ENCODE measurements at regions not wholly inside any gene's neighbourhood (a gene's known extent, or its start where the extent isn't known, plus 50 kb on each side); places are given as distances from the start of the nearest gene placed in this dataset.

DNA sequence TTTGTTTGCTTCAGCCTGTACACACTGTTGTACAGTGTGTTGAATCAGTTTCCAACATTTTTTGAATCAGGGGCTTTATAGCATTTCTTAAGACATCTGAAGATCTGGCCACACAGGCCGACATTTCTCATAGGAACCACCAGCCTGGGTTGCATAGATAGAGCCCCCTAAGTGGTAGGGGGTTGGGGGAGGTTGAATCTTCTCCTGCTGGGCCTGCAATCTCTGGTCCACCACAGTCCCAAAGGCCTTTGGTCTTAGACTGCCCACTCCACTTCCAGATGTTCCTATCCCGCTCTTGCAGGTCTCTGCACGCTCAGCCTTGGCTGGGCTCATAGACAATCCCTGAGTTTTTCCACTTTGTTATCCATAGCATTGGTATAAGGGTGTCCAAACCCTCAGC is 75.4 kb upstream of the HABP2 start:
- Histone ChIP-seq H3K9me3 (ENCODE audit: control insufficient read depth in 1 of 2, insufficient read depth in 1 of 2, low read depth in 1 of 2, low read length in 2 of 2) (peaks cover 19 to 34% of the 10 kb centered on the region in 2 experiments; a peak in 3 of 4 replicates), H2AFZ (ENCODE audit: low read depth, low read length, poor library complexity, severe bottlenecking) (no peak overlapping the region), H3K27ac (ENCODE audit: low read depth, low read length) (no peak overlapping the region), H3K4me1 (ENCODE audit: control insufficient read depth in 1 of 2, insufficient read depth in 2 of 2, low read length in 2 of 2) (no peaks in the 10 kb centered on the region), H4K20me1 (ENCODE audit: insufficient read depth) (no peaks in the 10 kb centered on the region), H3K79me2 (ENCODE audit: insufficient read depth, low read length) (no peaks in the 10 kb centered on the region), H3K9ac (ENCODE audit: low read length) (no peak overlapping the region), H3K9me2 (ENCODE audit: insufficient read depth) (no peaks in the 10 kb centered on the region), H3K4me2 (ENCODE audit: low read length) (no peak overlapping the region), H3K36me3 (ENCODE audit: control insufficient read depth in 1 of 2, insufficient read depth in 2 of 2, low read length in 2 of 2) (no peaks in the 10 kb centered on the region), H3K27me3 (ENCODE audit: insufficient read depth, low read length) (no peaks in the 10 kb centered on the region), H3K4me3 (replicated peaks in 1 of 2; ENCODE audit: low read depth in 1 of 2, low read length in 2 of 2) (no peak overlapping the region)
- no TSS peak for BruUV-seq (replicated peaks)
- ChIA-PET POLR2A (no interaction called here), CTCF (no interaction called here), RAD21 (ENCODE audit: low non-redundant PET in 1 of 2, low total read pairs in 2 of 2, uncharacterized antibody in 2 of 2, unreplicated experiment in 2 of 2) (no interaction called here)
- TF ChIP-seq, protein P1, sequence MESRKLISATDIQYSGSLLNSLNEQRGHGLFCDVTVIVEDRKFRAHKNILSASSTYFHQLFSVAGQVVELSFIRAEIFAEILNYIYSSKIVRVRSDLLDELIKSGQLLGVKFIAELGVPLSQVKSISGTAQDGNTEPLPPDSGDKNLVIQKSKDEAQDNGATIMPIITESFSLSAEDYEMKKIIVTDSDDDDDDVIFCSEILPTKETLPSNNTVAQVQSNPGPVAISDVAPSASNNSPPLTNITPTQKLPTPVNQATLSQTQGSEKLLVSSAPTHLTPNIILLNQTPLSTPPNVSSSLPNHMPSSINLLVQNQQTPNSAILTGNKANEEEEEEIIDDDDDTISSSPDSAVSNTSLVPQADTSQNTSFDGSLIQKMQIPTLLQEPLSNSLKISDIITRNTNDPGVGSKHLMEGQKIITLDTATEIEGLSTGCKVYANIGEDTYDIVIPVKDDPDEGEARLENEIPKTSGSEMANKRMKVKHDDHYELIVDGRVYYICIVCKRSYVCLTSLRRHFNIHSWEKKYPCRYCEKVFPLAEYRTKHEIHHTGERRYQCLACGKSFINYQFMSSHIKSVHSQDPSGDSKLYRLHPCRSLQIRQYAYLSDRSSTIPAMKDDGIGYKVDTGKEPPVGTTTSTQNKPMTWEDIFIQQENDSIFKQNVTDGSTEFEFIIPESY (IDR thresholded peaks at IDR 0.05; ENCODE audit: extremely low read depth, insufficient replicate concordance, low read length) = no peak
- TF ChIP-seq RAD21 (IDR thresholded peaks at IDR 0.05; ENCODE audit: low read depth) (no peak), FOSL1 (IDR thresholded peaks at IDR 0.05; ENCODE audit: low read depth) (no peak), CEBPB (IDR thresholded peaks at IDR 0.05; ENCODE audit: low read depth) (no peak), SP1 (IDR thresholded peaks at IDR 0.05; ENCODE audit: low read depth) (no peak)
- no peak for DNase-seq (ENCODE audit: low read depth, low spot score)
- no peak for ATAC-seq
- intact Hi-C loops (cut with micrococcal nuclease) = no loop called here

DNA sequence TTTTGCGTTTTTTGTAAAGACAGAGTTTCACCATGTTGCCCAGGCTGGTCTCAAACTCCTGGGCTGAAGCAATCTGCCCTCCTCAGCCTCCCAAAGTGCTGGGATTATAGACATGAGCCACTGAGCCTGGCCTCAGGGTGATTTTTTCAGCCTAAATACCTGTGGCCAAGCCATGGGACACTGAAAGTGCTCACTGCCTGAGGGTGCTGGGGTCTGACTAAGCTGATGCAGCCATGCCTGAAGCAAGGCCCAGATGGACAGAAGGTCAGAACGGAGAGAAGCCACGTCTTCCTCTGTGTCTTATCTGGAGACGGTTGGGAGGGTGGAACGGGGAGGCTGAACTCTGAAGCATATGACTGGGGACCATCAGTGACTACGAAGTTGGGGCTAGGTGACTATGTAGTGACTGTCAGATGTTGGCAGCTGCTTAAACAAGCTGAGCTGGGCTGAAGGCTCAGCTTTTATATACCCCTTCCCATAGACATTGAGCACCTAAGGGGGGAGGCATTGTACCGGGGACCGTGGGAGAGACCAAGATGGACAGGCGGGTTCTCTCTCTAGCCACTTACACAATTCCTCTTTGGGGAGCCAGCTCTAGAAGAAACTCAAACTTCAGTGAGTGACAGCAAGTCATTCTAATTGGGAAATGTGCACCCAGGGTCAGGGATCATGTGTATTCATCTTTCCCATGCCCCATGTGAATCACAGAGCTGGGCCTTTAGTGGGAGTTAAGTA is 73.3 kb upstream of the HABP2 start:
- no peak for DNase-seq (ENCODE audit: low read depth, low spot score)
- CTCF ChIA-PET = no interaction called here
- Histone ChIP-seq H3K9me2 (ENCODE audit: insufficient read depth) (no peaks in the 10 kb centered on the region), H2AFZ (ENCODE audit: low read depth, low read length, poor library complexity, severe bottlenecking) (no peak overlapping the region), H3K4me2 (ENCODE audit: low read length) (no peak overlapping the region), H3K36me3 (ENCODE audit: control insufficient read depth in 1 of 2, insufficient read depth in 2 of 2, low read length in 2 of 2) (no peaks in the 10 kb centered on the region), H3K4me3 (replicated peaks in 1 of 2; ENCODE audit: low read depth in 1 of 2, low read length in 2 of 2) (no peak overlapping the region), H3K79me2 (ENCODE audit: insufficient read depth, low read length) (no peaks in the 10 kb centered on the region), H4K20me1 (ENCODE audit: insufficient read depth) (no peaks in the 10 kb centered on the region), H3K9me3 (ENCODE audit: control insufficient read depth in 1 of 2, insufficient read depth in 1 of 2, low read depth in 1 of 2, low read length in 2 of 2) (peaks cover 19 to 34% of the 10 kb centered on the region in 2 experiments; a peak in 3 of 4 replicates), H3K27ac (ENCODE audit: low read depth, low read length) (no peak overlapping the region), H3K9ac (ENCODE audit: low read length) (no peak overlapping the region), H3K4me1 (ENCODE audit: control insufficient read depth in 1 of 2, insufficient read depth in 2 of 2, low read length in 2 of 2) (no peaks in the 10 kb centered on the region), H3K27me3 (ENCODE audit: insufficient read depth, low read length) (no peaks in the 10 kb centered on the region)
- BruUV-seq (replicated peaks) = no TSS peak
- RAD21 ChIA-PET (ENCODE audit: low non-redundant PET in 1 of 2, low total read pairs in 2 of 2, uncharacterized antibody in 2 of 2, unreplicated experiment in 2 of 2) = no interaction called here
- POLR2A ChIA-PET = interaction anchor here (0.6 kb wide), 1 partner anchor 529 kb away, joined by 5 read pairs; the partner anchor contains the start of gene TCF7L2
- ATAC-seq = no peak
- intact Hi-C loops (cut with micrococcal nuclease) = no loop called here
- no peak for TF ChIP-seq RAD21 (IDR thresholded peaks at IDR 0.05; ENCODE audit: low read depth)
- no peak for TF ChIP-seq ELF1 (IDR thresholded peaks at IDR 0.05; ENCODE audit: borderline replicate concordance, low read depth)
- no peak for TF ChIP-seq SP1 (IDR thresholded peaks at IDR 0.05; ENCODE audit: low read depth)
- TF ChIP-seq FOSL1 (IDR thresholded peaks at IDR 0.05; ENCODE audit: low read depth) = no peak
- TF ChIP-seq, protein P2, sequence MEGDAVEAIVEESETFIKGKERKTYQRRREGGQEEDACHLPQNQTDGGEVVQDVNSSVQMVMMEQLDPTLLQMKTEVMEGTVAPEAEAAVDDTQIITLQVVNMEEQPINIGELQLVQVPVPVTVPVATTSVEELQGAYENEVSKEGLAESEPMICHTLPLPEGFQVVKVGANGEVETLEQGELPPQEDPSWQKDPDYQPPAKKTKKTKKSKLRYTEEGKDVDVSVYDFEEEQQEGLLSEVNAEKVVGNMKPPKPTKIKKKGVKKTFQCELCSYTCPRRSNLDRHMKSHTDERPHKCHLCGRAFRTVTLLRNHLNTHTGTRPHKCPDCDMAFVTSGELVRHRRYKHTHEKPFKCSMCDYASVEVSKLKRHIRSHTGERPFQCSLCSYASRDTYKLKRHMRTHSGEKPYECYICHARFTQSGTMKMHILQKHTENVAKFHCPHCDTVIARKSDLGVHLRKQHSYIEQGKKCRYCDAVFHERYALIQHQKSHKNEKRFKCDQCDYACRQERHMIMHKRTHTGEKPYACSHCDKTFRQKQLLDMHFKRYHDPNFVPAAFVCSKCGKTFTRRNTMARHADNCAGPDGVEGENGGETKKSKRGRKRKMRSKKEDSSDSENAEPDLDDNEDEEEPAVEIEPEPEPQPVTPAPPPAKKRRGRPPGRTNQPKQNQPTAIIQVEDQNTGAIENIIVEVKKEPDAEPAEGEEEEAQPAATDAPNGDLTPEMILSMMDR (IDR thresholded peaks at IDR 0.05 in 2 of 3, conservative IDR thresholded peaks at IDR 0.05 in 1 of 3; ENCODE audit: borderline replicate concordance in 1 of 3, insufficient read depth in 1 of 3, low read depth in 2 of 3, low read length in 2 of 3) = no peak
- TF ChIP-seq CEBPB (IDR thresholded peaks at IDR 0.05; ENCODE audit: low read depth) = no peak
- TF ChIP-seq TCF7L2 (IDR thresholded peaks at IDR 0.05; ENCODE audit: borderline replicate concordance, extremely low read depth, insufficient read depth, insufficient read length) = no peak
- no peak for TF ChIP-seq YY1 (IDR thresholded peaks at IDR 0.05; ENCODE audit: extremely low read depth, insufficient replicate concordance, low read depth, low read length)
- TF ChIP-seq, protein P3, sequence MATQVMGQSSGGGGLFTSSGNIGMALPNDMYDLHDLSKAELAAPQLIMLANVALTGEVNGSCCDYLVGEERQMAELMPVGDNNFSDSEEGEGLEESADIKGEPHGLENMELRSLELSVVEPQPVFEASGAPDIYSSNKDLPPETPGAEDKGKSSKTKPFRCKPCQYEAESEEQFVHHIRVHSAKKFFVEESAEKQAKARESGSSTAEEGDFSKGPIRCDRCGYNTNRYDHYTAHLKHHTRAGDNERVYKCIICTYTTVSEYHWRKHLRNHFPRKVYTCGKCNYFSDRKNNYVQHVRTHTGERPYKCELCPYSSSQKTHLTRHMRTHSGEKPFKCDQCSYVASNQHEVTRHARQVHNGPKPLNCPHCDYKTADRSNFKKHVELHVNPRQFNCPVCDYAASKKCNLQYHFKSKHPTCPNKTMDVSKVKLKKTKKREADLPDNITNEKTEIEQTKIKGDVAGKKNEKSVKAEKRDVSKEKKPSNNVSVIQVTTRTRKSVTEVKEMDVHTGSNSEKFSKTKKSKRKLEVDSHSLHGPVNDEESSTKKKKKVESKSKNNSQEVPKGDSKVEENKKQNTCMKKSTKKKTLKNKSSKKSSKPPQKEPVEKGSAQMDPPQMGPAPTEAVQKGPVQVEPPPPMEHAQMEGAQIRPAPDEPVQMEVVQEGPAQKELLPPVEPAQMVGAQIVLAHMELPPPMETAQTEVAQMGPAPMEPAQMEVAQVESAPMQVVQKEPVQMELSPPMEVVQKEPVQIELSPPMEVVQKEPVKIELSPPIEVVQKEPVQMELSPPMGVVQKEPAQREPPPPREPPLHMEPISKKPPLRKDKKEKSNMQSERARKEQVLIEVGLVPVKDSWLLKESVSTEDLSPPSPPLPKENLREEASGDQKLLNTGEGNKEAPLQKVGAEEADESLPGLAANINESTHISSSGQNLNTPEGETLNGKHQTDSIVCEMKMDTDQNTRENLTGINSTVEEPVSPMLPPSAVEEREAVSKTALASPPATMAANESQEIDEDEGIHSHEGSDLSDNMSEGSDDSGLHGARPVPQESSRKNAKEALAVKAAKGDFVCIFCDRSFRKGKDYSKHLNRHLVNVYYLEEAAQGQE (IDR thresholded peaks at IDR 0.05; ENCODE audit: low read depth) = no peak
